ENCODE measurements at regions not wholly inside any gene's neighbourhood (a gene's known extent, or its start where the extent isn't known, plus 50 kb on each side); places are given as distances from the start of the nearest gene placed in this dataset.
"Not testable (repeated sequence)": the region's sequence is repeated elsewhere in the genome, so short reads cannot be mapped to it uniquely, and the experiment has no call there.

DNA sequence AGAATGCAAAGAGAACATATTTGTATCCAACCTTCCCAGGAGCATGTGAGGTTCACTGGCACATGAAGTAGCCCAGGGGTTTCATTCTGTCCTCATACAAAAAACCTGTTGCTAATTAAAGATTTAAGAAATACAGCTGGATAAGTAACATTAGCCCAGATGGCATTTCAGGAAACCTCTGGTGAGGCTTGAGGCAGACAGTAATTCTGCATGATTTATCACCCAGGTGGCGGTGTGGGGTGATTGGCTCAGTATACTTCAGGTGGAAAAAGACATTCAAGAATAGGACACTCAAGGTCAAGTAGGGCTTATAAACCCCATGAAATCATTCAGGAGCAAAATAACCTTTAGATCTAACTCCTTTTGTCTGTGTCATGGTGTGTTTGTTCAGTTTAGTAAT lies 237.4 kb downstream of the RNF144A start:
- DNase-seq = no peak

DNA sequence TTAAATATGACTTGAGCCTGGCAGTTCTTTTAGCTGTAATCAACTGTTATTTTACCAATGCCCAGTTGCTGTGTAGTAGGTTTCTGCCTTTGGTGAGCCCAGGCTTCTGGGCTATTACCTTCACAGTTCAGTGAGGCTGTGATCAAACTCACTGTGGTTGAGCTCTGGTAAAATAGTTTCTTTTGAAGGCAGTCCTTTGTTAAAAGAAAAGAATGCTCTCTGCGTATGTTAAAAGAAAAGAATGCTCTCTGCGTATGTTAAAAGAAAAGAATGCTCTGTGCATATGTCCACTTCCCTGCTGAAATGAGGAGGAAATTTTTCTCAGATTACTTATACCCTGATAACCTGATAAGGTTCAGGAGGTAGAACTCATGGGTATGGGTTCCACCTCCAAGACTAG lies 244.3 kb downstream of the RNF144A start:
- DNase-seq = no peak

DNA sequence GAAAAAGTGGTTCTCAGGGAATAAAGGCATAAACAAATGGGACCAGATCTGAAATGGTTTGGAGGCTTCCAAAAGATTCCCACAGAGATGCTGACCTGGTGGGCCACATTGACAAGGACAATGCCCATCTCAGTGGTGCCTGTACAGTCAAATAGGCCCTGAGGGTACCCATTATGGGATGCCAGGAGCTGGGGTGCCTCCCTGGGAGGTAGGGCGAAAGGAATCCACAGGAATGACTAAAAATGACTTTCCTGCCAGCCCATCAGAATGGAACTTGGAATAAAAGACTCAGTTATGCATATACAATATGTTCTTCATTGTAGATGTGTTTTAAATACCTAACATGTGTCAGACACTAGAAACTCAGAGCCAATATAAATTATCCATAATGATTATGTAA lies 248.5 kb downstream of the RNF144A start:
- DNase-seq = no peak

DNA sequence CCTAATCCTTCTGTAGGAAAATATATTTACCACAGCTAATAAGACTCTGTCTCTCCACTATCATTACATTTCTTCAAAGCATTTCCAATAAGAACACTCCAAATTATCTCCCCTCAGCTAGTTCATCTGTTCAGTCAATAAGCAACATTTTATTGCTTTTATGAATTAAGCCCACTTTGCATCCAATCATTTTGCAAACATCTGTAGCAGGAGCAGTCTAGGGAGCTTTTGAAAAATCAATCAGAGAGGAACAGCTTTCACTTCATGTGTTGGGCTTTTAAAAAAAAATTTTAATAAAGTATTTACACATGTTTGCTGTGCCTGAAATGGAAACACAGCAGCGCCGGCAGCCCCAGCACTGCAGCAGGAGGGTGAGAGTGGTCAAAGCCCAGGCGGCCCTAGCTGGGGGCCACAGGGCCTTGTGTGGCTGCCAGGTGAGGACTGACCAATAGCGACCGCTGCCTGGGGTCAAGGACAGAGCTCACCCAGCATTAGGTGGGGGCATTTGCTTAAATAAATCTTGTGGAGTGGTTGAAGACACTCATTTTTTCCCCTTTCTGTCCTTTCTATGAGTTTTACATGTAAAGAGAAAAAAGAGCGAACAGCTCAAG lies 250.7 kb downstream of the RNF144A start:
- DNase-seq = no peak

DNA sequence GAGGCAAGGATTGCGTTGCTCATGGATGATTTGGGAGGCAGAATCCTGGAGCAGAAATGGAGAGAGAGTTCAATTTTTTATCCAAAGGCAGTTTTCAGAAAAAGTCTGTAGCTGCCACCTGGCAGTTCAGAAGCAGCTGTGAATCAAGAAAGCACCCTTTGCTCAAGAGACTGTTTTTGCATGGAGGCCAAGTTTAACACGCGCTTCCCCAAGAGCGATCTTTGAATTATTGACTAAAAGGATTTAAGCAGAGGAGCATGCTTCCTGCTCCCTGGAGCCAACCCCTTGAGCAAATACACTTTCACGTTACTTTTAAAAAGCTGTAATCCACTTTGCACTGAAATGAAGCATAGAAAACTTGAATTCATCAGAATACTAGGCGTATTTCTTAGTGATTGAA lies 252.4 kb downstream of the RNF144A start:
- no peak for DNase-seq

DNA sequence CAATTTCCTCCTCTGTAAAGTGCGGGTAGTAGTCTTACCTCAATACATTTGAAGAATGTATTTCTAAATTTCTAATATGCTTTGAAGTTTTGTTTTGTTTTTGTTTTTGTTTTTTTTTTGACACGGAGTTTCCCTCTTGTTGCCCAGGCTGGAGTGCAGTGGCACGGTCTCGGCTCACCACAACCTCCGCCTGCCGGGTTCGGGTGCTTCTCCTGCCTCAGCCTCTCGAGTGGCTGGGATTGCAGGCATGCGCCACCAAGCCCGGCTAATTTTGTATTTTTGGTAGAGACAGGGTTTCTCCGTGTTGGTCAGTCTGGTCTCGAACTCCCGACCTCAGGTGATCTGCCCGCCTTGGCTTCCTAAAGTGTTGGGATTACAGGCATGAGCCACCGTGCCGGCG lies 261.8 kb downstream of the RNF144A start:
- not testable (repeated sequence) for DNase-seq

DNA sequence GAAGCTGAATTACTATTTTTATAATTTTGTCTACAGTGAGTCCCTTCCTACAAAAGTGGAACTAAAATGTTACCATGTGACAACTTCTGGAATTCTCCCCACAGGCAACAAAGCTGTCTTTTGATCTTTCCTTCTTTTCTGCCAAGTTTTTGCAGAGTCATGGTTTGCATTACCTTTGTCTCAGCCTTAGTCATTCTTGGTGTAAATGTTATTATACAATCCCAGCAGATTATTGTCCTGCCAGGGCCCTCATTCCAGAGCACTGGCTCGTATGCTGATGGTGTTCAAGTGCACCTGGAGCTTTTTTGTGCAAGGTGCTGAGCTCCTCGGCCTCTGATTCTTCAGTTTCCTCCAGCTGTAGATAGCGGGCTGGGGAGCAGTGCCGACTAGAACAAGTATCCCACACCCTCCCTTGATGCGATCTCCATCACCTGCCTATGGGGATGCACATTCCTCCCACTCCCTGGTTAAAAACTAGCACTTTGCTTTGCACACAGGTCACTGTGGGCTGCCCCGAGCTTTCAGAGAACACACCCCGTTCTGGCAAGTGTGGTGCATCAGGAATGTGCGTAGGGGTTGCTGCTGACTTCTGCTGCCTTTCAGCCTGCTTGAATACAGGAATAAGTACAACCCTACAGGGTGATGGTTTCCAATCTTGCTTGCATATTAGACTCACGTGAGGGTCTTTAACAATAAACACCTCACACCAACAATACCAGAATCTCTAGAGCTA lies 263.6 kb downstream of the RNF144A start:
- DNase-seq = no peak

DNA sequence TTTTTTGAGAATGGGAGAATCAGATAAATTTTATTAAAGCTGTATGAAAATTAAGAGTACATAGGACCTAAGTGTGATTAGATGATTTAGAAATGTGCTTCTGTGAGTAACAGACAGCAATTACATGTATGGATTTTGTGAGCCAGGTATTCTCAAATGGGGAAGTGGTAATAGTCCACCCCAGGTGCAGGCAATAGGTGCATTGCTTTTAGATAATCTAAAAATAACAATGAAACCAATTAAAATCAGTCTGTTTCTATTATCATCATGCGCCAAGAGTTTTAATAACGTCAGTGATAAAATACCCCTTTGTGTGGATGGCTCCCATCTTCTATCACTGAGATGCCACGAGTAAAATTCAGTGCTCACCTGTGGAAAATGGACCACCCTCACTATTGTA lies 265.3 kb downstream of the RNF144A start:
- no peak for DNase-seq

DNA sequence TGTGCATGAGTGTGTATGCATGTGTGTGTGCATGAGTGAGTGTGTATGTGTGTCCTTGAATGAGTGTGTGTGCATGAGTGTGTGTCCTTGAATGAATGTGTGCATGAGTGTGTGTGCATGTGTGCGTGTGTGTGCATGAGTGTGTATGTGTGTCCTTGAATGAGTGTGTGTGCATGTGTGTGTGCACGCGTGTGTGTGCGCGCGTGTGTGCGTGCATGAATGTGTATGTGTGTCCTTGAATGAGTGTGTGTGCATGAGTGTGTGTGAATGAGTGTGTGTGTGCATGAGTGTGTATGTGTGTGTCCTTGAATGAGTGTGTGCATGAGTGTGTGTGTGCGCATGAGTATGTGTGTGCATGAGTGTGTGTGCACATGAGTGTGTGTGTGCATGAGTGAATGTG lies 271.9 kb downstream of the RNF144A start:
- DNase-seq = no peak

DNA sequence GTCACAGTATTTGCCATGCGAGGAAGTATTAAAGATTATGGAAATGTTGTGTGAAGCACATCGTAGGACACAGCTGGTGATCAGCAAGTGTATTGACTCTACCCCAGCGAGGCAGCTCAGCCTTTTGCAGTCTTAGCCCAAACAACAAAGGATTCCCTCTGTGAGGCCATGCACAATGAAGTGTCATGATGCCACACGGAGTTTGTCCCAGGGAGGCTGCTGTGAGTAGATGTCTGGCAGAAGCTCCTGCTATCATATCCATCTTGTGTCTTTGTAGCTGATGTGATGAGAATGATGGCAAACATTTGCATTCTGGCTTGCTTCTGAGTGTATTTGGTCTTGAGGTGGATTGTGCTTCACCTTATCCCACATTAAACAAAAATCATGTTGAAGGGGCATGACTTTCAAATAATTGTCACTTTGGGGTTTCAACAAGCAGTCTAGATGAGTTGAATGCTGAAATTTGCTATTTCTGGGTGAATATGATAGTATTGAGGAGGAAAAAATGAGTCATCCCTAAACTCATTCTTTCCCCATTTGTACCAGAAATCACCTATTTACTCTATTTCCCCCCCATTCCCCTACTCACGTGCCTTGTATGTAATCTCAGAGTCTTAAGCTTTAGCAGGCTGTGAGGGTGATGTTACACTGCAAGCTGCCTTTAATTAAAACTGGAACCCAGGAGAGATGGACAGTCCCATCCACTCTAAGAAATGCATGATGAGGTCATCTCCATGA lies 273.5 kb downstream of the RNF144A start:
- DNase-seq = no peak

DNA sequence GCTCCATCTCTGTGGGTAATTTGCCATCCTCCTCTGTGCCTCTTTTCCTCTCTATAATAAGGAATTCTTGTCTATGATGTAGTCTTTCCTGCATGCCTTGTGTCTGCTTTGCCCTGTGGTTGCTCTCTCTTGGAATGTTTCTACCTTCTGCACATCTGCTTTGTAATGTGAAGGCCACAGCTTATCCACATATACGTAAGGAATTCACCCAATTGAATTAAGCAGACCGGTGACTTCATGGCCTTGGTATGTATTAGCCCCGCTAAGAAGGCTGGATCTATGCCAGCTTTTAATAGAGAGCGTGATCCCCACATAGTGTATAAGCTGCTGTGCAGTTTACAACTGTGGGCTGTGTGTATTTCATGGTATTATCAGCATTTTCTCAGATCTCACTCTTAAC lies 274.7 kb downstream of the RNF144A start:
- no peak for DNase-seq

DNA sequence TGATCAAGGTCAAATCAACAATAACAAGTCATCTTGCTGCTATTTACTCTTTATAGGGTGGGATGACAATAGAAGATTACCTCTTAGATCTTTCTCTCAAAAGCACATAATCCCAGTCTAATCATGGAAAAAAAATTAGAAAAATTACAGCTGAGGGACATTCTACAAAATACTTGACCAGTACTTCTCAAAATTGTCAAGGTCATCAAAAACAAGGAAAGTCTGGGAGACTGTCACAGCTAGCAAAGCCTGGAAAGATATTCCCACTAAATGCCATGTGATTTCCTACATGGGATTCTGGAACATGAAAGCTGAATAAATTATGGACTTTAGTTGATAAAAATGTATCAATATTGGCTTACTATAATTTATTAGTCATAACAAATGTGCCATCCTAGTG lies 276.2 kb downstream of the RNF144A start:
- DNase-seq = no peak

DNA sequence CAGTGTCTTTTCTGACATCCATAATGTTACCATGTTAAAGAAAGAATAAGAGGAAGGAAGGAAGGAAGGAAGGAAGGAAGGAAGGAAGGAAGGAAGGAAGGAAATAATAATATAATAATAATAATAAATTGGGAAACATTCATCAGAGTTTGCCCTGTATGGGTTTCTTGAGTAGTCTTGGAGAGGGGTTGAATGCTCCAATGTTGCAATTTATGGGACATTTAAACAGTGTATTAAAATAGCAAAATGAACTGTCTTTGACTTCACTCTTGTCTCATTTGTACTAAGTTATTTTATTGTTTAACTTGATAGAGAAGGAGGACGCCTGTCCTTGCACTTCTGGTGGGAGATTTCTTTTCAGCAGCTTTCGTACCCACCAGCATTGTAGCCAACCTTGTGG lies 277.7 kb downstream of the RNF144A start:
- DNase-seq = no peak

DNA sequence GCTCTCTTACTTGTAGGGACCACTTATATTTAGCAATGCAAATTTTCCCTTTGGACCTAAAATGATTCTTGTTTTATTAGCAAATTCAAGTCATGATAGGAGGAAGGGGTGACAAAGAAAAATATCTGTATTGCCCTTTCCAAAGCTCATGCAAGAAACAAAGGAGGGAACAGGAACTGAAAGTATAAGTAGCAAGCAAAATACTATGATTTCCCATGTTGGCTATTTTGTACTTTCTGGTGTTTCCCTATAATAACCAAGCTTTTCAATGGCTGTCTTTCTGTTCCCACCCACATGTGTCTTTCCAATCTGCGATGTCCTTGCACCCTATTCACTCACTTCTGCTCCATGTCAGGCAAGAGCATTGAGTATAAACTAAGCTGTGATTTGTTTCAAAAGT lies 279.7 kb downstream of the RNF144A start:
- DNase-seq = no peak

DNA sequence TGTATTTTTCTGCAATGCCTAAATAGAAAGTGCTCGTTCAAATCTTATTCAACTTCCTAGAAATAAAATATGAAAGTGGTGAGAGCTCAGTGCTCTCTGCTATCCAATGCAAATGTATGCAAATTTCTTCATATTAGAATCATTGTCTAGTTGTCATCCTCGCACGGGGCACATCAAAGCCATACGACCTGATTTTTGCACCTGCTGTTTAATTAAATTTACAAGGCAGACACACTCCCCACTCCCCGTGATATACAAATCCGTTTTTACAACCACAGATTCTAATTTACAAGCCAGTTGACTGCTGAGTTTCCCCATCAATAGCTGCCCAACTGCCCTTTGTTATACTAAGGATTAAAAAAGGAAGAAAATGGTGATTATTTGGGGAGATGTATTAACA lies 284.6 kb downstream of the RNF144A start:
- DNase-seq = no peak

DNA sequence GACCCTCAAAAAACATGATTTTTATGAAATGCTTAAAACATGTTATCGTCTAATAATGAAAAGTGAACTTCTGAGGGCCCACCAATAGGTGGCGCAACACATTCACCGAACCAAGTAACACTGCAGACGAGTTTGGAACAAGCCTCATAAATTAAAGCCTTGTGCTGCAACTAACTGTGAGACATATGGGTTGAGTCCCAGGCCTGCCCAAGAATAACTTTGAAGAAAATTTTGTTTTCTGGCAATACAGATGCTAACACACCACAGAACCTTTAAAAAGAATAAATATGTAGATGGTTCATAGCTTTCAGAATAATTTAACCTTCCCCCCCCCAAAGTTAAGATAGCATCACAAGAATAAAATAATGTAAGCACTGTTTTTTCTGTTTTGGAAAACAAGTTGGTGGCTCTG lies 285.9 kb downstream of the RNF144A start:
- DNase-seq = peak in 4 of 5 donors; percentile 38 to 51 (median 42)

DNA sequence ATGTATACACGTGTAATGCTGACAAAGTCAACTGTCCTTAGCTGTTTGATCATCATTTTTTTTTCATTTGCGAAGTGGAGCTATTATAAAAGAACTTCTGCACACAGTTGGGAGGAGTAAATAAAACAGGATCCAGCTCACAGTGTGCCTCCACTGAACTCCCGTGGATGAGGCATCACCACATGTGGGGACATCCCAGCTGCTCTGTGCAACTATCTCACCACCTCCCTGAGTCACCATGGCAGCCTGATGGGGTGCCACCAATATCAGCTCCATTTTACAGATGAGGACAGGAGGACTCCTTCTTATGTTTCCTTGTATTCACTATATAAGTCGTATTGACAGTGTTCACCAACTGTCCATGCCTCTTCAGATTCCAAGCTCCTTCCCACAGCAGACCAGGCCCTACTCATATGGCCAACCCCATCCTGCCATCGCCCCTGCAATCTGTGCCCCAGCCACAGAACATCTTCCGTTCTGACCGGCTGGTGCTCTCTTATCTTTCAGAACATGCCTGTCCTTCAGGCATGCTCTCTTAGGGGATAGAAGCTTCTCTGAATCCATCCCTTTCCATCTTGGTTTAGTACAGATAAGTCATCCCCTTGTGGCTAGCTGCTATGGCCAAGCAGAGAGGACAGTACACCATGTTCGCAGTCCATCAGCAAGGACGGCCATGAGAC lies 288.1 kb downstream of the RNF144A start:
- no peak for DNase-seq

DNA sequence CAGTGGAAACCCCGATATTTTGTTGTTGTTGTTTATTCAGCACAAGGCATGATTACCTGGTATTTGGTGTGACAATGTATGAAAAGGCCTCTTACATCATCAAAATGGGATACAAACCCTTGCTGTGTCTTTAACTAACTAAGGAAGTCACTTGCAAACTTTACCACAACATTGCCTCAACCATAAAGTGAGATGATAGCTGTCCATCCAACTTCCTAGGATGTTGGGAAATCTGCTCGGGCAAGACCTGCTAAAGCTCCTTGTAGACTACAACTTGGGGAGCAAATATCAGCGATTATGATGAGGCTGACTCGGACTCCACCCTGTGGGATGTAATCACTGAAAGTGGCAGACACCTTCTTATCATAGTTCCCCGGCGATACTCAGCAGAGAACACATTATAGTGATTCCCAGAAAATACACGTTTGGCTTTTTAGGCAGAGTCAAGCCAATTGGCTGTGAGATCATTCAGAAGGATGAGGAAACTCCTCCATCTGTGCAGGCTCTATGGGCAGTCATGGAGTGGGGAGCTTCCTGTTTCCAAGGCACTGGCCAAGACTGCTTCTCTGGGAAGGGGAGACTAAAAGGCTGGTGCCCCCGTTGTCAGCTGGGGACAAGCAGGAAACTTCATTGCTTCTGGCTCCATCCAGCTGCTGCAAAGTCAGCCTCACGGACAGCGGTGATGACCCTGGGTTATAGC lies 289.0 kb downstream of the RNF144A start:
- no peak for DNase-seq

DNA sequence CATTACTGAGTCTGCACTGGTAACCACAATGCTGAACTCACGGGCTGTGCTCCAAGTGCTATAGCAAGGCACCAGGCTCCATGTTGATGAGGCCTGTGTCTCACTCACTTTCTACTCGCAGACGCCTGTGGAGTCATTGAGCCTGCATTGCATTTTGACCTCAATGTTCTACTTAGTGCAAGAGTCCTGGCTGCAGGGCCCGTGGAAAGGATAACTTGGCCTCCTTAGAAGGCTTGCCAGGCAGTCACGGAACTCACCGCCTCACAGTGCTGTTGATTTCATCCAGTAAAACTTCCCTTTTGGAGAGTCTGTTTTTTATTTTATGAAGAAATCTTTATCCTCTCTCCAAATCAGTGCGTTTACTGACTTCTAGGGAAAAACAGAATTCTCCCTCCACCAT lies 290.4 kb downstream of the RNF144A start:
- DNase-seq = no peak

DNA sequence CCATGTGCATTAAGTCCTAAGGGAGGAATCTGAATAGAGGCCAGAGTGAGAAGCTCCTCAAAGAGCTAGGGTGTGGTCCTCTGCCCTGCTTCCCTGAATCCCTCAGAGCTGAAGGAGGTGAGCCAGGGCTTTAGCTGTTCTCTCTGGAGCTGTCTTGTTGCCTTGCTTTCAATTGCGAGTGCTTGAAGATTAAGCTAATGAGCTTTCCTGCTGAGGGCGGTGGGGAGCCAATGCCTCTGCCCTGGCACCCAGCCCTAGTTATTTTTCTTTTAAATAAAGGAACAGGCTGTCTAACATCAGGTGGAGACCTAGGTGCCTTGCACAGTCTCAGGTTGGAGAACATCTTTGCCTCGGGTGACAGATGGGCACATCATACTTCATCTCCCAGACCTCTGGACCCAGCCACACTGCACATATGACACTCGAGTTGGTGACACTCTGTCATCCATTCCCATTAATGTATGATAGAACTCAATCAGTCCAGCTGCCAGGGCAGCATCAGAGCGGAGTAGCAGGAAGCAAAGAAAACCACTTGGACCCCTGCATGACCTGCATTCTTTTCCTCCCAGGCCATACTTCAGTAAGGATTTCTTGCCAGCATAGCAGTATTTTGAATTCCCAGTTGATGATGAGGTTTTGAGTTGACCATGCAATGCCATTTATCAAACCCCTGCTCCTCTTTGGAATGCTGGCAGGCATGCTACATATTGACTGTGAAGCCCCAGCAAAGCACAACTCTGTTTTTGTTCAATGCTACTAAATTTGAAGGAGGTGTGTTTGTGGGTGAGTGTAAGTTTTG lies 292.7 kb downstream of the RNF144A start:
- DNase-seq = no peak

DNA sequence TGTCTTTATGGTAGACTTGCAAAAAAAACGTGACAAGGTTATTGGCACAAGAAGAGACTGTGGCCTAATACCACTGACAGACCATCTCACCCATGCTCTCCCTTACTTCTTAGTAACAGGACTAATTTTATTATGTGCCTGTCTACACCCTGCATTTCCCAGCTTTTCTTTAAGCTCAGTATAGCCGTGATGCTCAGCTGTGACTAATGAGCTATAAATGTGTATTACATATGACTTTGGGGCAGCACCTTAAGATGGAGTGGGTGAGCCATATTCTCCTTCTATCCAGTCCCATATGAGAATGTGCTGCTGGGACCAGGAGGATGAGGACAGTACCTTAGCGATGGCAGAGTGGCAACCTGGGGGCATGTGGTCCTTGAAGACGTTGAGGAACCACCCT lies 293.5 kb downstream of the RNF144A start:
- DNase-seq = no peak

DNA sequence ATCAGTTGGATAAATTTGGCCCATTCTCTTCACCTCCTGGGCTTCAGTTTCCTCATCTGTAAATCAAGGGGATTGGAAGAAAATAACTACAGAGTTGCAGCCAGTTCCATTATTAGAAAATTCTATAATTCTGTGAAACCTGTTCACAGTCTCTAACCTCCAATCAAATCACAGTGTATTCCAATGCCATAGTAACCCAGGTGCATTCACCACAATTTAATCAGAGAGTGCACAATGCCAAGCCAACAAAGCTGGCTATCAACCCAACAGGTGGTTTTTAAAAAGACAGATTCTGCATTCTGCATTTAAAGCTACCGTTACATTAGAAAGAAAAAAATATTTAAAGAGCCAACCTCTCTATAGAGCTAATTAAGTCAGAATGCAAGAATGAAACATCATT lies 308.6 kb downstream of the RNF144A start:
- no peak for DNase-seq
